GM19328 (cell line): ENCODE measurements at regions not wholly inside any gene's neighbourhood (a gene's known extent, or its start where the extent isn't known, plus 50 kb on each side); places are given as distances from the start of the nearest gene placed in this dataset.

Source experiments
- ATAC-seq: cut with Tn5 transposase; IDR thresholded peaks from one replicate; pipeline ENCODE4 v1.9.1; 2021; ENCODE audit warnings: mild to moderate bottlenecking, moderate library complexity; ENCODE audit not compliant: unreplicated experiment

DNA sequence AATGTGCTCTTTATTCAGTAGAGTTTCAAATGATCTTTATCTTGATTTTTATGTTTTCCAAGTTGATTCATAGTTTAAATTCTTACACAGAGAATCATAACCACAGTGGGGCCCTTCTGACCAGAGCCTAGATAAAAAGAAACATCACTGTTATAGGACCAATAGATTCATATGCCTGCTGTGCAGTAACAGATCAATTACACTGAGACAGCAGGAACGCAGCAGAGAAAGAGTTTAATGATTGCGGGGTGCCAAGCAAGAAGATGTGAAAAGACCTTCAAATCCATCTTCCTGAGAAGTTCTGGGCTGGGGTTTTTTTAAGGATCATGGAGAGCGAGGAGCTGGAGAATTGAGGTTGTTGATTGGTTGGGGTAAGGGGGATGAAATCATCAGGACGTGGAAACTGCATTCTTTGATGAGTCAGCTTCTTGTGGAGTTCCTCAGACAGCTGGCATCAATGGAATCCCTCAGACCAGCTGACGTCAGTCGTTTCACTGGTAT is 346.6 kb downstream of the TBC1D4 start:
- ATAC-seq, result no peak

GRCh38 chr13:75132701-75133695 is 349.0 kb downstream of the TBC1D4 start:
- ATAC-seq, result no peak

DNA sequence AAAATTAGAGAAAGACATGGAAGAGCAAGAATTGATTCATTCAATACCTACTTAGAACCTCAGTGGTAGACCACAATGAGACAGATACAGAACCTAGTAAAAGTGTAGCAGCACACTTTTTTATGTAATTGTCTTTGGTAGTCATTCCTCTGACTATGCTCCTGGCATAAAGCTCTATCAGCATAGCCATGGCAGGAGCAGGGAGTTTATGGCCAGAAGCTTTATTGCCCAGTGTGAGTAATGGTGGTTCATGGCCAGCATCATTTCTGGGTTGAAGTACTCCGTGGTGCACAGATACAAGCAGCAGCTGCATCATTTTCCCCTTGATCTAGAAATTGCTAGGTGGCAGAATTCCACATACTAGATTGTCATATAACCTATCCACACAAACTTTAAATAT is 352.6 kb downstream of the TBC1D4 start:
- no peak for ATAC-seq

DNA sequence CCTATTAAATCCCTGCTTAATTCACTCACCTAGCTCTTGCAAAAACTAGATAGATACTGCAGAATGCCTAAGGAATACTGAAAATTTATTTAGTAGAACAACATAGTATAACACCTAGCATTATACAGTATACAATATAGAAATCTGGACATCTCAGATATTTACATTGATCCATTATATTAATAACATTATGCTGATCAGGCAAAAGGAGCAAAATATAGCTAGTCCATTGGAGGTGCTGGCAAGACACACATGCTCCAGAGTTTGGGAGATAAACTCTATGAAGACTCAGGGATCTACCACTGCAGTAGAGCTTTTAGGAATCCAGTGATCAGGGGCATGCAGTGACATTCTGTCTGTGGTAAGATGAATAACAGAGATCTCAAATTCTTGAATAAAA is 357.6 kb downstream of the TBC1D4 start:
- no peak for ATAC-seq

DNA sequence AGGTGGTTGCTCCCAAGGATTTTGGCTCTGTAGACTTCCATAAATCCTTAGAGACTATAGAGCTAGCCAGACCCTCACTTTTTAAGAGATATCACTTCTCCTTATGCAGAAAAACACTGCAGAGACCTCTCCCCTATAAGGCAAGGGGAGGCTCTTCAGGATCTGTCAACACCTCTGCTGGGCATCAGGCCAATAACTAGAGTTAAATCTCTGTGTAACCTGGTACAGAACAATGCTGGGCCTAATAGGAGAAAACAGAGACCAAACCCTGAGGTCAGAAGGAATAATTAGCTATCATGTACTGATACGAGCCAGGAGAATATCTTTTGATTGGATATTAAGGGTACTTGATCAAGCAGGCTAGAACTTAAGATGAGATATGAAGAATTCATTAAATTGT is 358.5 kb downstream of the TBC1D4 start:
- ATAC-seq, result no peak

DNA sequence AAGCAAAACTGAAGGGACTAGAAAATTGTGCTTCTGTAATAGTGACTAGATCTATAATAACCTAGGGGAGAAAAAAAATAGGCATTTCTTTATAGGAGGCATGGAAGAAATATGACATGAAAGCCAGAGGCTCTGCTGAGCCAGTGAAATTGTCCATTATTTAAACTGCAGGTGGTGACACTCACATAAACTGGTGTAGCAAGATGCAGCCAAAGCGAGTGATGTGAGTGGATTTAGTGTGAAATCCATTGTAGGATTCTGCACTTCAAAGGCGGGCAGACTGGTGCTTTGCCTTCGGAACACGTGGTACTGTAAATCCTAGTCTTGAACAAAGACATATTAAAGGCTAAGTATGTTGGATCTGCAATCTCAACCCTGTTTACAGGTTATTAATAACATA is 361.9 kb downstream of the TBC1D4 start:
- no peak for ATAC-seq

GRCh38 chr13:75115171-75115570 is 366.8 kb downstream of the TBC1D4 start:
- ATAC-seq, result no peak

- no peak for ATAC-seq
These were observed 378.0 kb downstream of the TBC1D4 start for GRCh38 chr13:75103976-75104375.

DNA sequence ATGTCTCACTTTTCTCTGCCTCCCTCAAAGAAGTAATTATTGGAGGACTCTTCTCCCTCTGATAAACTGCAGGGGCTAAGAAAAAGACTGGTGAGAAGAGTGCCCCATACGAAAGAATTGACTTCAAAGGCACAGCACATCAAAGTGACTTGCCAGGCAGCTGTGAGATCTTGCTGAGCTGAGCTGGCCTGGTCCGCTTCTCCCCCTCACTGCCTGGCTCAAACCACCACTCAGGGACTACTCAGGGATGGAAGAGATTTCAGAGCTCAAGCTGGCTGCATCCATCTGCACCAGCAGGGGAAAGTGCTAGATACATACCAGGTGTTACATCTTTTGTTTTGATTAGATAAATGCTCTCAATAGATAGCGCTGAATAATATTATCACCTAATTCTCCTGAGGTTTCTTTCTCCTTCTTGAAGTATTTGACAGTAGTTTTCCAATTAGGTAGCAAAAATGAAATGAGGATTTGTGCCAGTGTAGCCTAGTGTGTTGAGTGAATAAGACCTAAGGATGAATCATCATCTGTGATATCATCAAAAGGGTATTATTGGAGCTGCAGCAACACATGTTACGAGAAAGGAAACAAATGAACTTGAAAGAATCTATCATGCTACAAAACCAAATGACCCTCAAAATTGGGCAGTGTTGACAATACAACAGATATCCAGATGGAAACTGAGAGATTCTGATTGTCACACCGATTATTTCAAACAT is 379.8 kb downstream of the TBC1D4 start:
- no peak for ATAC-seq

DNA sequence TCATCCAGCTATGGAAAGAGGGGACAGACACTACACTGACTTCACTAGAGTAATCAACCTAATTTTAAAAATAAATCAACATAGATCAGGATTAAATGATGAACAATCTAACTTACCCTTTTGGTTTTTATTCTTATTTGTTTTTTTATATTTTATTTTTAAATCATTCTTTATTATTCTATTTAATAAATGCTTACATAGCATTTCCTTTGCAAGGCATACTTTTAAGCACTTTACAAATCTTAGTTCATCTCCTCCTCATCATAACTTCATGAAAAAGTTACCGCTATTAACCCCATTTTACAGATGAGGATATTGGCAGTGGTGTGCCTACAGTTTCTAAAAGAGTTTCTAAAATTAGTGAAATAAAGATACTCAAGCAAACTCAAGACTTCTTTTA is 380.6 kb downstream of the TBC1D4 start:
- ATAC-seq, result no peak

DNA sequence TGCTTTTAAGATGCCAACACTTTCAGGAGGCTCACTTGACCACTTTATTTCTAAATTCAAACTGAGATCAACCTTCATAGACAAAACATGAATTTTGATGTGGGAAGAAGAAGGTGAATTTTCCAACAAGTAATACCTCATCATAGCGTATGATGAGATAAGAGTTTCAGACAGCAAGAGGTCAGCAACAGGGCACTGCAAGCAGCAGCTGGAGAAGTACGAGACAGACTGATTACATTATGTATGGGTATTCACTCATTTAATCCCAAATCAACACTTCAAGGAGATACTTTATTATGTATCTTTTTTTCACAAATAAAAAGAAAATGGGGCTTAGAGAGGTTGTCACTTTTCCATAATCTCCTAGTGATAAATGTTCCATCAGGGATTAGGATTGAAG is 389.8 kb downstream of the TBC1D4 start:
- ATAC-seq, result no peak

- no peak for ATAC-seq
These were observed 390.3 kb downstream of the TBC1D4 start for GRCh38 chr13:75091718-75092117.

GRCh38 chr13:75090872-75091615 is 390.9 kb downstream of the TBC1D4 start:
- ATAC-seq, result no peak

GRCh38 chr13:75088915-75089314 is 393.1 kb downstream of the TBC1D4 start:
- no peak for ATAC-seq

DNA sequence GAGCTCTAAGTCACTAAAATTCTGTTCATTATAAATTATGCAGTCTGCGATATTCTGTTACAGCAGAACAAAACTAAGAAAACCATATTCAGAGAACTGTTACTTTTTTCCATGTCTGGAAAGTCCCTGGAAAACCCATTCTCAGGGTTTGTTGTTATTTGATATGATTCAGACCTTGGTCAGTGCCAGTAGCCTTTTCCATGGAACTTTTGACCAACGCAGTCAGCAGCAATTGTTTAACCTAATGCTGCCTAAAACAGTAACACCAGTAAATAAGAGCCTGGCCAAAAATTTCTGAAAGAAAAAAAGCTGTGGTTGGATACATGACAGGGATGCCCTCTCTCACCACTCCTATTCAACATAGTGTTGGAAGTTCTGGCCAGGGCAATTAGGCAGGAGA is 402.7 kb downstream of the TBC1D4 start:
- no peak for ATAC-seq

DNA sequence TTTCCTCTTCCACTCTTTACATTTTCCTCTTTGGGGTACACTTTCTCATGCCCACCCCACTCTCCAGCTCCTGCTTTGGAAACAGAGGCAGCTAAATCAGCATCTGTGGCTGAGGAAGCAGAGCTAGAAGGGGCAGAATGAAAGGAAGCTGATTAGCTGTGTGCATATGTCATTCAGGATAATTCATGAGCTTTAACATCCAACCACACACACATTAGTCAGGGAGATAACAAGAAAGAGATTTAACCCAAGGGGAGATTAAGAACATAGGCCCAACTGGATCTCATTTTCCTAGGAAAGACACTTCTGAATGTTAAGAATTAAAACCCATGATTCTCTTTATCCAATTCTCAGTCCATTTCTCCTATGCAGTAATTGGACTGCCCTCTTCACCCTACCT is 405.5 kb downstream of the TBC1D4 start:
- no peak for ATAC-seq

DNA sequence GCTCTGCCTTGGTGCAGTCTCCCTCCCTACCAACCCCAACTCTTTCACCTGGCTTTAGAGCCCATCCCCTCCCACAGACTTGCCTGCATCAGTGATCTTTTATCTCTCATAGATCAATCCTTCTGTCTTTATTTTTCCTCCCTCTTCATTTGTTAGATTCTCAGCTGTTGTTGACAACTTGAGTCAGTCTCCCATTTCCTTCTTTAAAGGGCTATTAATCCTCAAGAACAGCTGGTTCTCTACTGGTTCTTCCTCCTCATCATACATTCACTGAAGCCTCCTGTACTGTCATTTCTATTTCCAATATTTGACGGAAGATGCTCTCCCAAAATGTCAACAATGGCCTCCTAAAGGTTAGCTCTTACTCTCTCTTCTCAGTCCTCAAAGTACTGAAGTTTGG is 408.2 kb downstream of the TBC1D4 start:
- no peak for ATAC-seq

GRCh38 chr13:75072891-75073290 is 409.1 kb downstream of the TBC1D4 start:
- no peak for ATAC-seq

- ATAC-seq, result no peak
These were observed 409.6 kb downstream of the TBC1D4 start for GRCh38 chr13:75072368-75072767.

GRCh38 chr13:75071796-75072195 is 410.2 kb downstream of the TBC1D4 start:
- ATAC-seq, result no peak

- no peak for ATAC-seq
These were observed 410.6 kb downstream of the TBC1D4 start for GRCh38 chr13:75071395-75071794.
